Spleen (tissue), 7 donors: ENCODE measurements at regions not wholly inside any gene's neighbourhood (a gene's known extent, or its start where the extent isn't known, plus 50 kb on each side); places are given as distances from the start of the nearest gene placed in this dataset.

ENCODE experiments used
- POLR2A ChIP-seq, 3 donors: fragments of 450-650 bp; IDR thresholded peaks; one replicate each; pipeline ENCODE4 v1.5.1; 2017; ENCODE audit warnings: antibody characterized with exemption in 3 of 3, mild to moderate bottlenecking in 1 of 3
- TF ChIP-seq, protein P1 (sequence below), 11 experiments: fragments of 200-600 bp in 7 of 11; fragments of 450-650 bp in 4 of 11; sonication (generic) in 4 of 11; IDR thresholded peaks in 8 of 11; conservative IDR thresholded peaks in 3 of 11; 1 replicate in 7 of 11; 2 replicates in 4 of 11; pipeline versions ENCODE4 v1.4.0 to v1.8.0; 2016 to 2021; ENCODE audit warnings: antibody characterized with exemption in 11 of 11, inconsistent platforms in 4 of 11, mild to moderate bottlenecking in 1 of 11
- donor health status: DM: no; HTN: no; CAD: no; lungs with moderate emphysema.
- donor health status: DM: no; HTN: no; CAD: no.
- donor health status: DM: no; HTN: no; CAD: no.

DNA sequence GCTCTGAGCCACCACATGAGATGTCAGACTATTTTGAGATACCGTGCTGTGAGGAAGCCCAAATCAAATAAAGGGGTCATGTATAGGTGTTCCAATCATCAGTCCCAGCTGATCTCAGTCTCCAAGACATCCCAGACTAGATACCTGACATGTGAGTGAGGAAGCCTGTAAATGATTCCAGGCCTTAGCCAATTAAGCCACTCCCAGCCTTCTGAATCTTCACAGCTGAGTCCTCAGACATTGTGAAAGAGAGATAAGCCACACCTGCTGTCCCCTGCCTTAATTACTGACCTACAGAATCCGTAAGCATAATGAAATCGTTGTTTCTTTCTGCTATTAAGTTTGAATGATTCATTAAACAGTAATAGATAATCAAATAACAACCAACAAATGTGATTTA lies 671.4 kb downstream of the ZNF674 start:
- TF ChIP-seq POLR2A (IDR thresholded peaks at IDR 0.05): no peak
- TF ChIP-seq, protein P1, sequence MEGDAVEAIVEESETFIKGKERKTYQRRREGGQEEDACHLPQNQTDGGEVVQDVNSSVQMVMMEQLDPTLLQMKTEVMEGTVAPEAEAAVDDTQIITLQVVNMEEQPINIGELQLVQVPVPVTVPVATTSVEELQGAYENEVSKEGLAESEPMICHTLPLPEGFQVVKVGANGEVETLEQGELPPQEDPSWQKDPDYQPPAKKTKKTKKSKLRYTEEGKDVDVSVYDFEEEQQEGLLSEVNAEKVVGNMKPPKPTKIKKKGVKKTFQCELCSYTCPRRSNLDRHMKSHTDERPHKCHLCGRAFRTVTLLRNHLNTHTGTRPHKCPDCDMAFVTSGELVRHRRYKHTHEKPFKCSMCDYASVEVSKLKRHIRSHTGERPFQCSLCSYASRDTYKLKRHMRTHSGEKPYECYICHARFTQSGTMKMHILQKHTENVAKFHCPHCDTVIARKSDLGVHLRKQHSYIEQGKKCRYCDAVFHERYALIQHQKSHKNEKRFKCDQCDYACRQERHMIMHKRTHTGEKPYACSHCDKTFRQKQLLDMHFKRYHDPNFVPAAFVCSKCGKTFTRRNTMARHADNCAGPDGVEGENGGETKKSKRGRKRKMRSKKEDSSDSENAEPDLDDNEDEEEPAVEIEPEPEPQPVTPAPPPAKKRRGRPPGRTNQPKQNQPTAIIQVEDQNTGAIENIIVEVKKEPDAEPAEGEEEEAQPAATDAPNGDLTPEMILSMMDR (IDR thresholded peaks at IDR 0.05 in 8 of 11, conservative IDR thresholded peaks at IDR 0.05 in 3 of 11): no peak
